ENCODE measurements at regions not wholly inside any gene's neighbourhood (a gene's known extent, or its start where the extent isn't known, plus 50 kb on each side); places are given as distances from the start of the nearest gene placed in this dataset.

DNA sequence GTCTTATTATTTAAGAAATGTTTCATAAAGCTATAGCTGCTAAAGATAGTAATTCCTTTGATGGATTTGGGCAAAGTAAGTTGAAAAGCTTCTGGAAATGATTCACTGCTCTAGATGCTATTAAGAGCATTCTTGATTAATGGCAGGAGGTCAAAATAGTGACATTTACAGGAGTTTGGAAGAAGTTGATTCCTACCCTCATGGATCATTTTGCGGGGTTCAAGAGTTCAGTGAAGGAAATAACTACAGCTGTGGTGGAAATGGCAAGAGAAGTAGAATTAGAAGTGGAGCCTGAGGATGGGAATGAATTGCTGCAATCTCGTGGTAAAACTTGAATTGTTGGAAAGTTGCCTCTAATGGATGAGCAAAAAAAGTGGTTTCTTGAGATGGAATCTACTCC lies 316.1 kb downstream of the UTRN start (continued):
- TF ChIP-seq ZNF462 (CRISPR knock-in tag; IDR thresholded peaks at IDR 0.05) = no peak
- no peak for TF ChIP-seq POLR2AphosphoS5 (IDR thresholded peaks at IDR 0.05; ENCODE audit: low read depth)
- no peak for TF ChIP-seq NANOG (IDR thresholded peaks at IDR 0.05; ENCODE audit: borderline replicate concordance)
- TF ChIP-seq JUNB (IDR thresholded peaks at IDR 0.05; ENCODE audit: unreplicated experiment) = no peak
- TF ChIP-seq, protein P1, sequence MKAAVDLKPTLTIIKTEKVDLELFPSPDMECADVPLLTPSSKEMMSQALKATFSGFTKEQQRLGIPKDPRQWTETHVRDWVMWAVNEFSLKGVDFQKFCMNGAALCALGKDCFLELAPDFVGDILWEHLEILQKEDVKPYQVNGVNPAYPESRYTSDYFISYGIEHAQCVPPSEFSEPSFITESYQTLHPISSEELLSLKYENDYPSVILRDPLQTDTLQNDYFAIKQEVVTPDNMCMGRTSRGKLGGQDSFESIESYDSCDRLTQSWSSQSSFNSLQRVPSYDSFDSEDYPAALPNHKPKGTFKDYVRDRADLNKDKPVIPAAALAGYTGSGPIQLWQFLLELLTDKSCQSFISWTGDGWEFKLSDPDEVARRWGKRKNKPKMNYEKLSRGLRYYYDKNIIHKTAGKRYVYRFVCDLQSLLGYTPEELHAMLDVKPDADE (IDR thresholded peaks at IDR 0.05) = no peak

DNA sequence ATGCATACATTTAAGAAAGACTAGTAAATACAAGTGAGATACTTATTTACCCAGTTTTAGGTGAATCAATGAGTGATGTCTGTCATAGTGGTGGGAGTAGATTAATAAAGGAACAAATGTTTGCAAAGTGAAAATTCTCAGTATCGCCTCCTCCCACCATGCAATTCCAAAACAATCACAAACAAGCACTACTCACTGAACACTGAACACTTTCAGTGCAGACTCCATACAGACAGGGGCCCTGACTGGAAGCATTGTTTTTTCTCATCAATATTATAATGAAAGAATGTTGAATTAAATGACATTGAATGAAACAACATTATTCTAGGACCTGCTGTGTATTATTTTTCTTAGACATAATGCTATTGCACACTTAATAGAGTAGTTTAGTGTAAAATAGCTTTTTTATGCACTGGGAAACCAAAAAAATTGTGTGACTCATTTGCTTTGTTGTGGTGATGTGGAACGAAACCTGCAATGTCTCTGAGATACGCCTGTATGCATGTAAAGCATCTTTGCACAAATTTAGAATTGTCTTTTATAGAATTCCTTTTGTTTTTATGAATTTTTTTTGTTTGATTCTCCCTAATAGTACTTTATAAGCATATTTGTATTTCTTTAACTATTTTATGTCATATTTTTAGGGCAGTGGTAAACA lies 317.5 kb downstream of the UTRN start:
- H3F3A ChIP-seq (replicated peaks; ENCODE audit: low read depth) = no peaks in the 10 kb centered on the region
- peaks cover 10% of the 10 kb centered on the region; the same call in 1 of the 2 replicates for H3K36me3 ChIP-seq (ENCODE audit: insufficient read depth)
- H2AFZ ChIP-seq = no peak overlapping the region
- no peaks in the 10 kb centered on the region for H4K20me1 ChIP-seq (replicated peaks; ENCODE audit: insufficient read depth)
- peaks cover 63% of the 10 kb centered on the region for H3K79me2 ChIP-seq (replicated peaks; ENCODE audit: insufficient read depth)
- no peaks in the 10 kb centered on the region for H3K27me3 ChIP-seq (ENCODE audit: insufficient read depth)
- Mint-ChIP-seq H3K27ac (no peak overlapping the region), H3K4me3 (no peak overlapping the region), H3K36me3 (ENCODE audit: low read depth) (peaks cover 36% of the 10 kb centered on the region), H3K9me3 (peaks cover 14% of the 10 kb centered on the region; the same call in 2 of the 3 replicates), H3K4me1 (peaks cover 15% of the 10 kb centered on the region), H3K27me3 (ENCODE audit: insufficient read depth, low read depth, poor library complexity) (peaks cover 2% of the 10 kb centered on the region)
- H3K9me2 ChIP-seq (ENCODE audit: insufficient read depth) = no peaks in the 10 kb centered on the region
- H3K4me1 ChIP-seq (ENCODE audit: insufficient read depth) = peaks cover 31% of the 10 kb centered on the region
- H3K4me3 ChIP-seq = no peak overlapping the region
- ATAC-seq = no peak
- H3K4me2 ChIP-seq = no peak overlapping the region
- H3K27ac ChIP-seq (ENCODE audit: low read depth) = 0 out of 2 replicates have a peak overlapping the region, but pooled peaks have one; percentile 10
- no peak for DNase-seq (ENCODE audit: low spot score)
- no peak for TF ChIP-seq ZNF114 (CRISPR knock-in tag; IDR thresholded peaks at IDR 0.05)
- TF ChIP-seq, protein P2, sequence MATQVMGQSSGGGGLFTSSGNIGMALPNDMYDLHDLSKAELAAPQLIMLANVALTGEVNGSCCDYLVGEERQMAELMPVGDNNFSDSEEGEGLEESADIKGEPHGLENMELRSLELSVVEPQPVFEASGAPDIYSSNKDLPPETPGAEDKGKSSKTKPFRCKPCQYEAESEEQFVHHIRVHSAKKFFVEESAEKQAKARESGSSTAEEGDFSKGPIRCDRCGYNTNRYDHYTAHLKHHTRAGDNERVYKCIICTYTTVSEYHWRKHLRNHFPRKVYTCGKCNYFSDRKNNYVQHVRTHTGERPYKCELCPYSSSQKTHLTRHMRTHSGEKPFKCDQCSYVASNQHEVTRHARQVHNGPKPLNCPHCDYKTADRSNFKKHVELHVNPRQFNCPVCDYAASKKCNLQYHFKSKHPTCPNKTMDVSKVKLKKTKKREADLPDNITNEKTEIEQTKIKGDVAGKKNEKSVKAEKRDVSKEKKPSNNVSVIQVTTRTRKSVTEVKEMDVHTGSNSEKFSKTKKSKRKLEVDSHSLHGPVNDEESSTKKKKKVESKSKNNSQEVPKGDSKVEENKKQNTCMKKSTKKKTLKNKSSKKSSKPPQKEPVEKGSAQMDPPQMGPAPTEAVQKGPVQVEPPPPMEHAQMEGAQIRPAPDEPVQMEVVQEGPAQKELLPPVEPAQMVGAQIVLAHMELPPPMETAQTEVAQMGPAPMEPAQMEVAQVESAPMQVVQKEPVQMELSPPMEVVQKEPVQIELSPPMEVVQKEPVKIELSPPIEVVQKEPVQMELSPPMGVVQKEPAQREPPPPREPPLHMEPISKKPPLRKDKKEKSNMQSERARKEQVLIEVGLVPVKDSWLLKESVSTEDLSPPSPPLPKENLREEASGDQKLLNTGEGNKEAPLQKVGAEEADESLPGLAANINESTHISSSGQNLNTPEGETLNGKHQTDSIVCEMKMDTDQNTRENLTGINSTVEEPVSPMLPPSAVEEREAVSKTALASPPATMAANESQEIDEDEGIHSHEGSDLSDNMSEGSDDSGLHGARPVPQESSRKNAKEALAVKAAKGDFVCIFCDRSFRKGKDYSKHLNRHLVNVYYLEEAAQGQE (IDR thresholded peaks at IDR 0.05; ENCODE audit: unreplicated experiment) = no peak
- no peak for TF ChIP-seq STAT1 (IDR thresholded peaks at IDR 0.05; ENCODE audit: unreplicated experiment)
- TF ChIP-seq EZH2 (IDR thresholded peaks at IDR 0.05; ENCODE audit: low read depth, unreplicated experiment) = no peak
- TF ChIP-seq POLR2AphosphoS5 (IDR thresholded peaks at IDR 0.05; ENCODE audit: low read depth) = no peak; the same call in 1 of the 2 replicates
- TF ChIP-seq NANOG (IDR thresholded peaks at IDR 0.05; ENCODE audit: borderline replicate concordance) = no peak

All from GM23338 (cell line).